ENCODE measurements at regions not wholly inside any gene's neighbourhood (a gene's known extent, or its start where the extent isn't known, plus 50 kb on each side); places are given as distances from the start of the nearest gene placed in this dataset.

DNA sequence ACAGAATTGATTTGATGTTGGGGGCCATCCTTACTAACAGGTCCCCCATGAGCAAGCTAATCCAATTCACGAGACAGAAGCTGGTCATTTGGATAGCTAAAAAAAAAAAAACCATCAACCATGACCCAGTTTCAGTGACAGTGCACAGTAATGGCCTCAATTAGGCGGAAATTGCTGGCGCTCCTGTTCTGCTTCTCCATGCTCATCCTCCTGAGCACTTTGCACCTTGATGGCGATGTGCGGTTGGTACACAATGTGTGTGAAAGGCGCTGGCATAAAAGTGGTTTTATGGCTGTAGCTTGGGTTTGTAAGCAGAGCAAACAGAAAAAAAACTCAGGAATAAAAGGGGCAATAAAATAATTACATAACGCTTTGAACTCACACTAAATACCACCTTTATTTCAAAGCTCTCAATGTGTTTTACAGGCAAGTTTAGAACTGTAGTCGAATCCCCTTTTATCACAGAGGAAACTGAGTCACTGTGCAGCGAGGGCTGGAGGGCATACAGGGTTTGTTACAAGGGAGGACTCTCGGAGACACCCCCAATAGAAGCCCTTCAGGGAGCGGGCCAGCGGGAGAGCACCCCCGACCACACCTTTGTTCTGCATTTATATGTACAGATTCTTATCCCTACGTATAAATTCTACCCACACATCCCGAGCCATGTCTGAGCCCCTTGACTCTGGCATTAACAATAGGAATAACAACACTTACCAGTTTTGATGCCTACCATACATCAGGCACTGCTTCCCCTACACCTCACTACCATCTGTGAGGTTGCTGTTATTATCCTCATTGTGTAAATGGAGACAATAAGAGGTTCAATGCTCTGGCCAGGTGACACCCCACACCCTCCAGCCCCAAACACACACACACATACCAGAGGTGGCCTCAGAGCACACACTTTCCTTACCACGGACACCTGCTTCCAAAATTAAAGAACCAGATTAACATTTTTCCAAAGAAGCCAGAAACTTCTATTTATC lies 213.5 kb upstream of the IRF2BP2 start:
- CTCF ChIA-PET (ENCODE audit: low intra/inter-chr PET ratio, low total read pairs) = no interaction called here
- Histone ChIP-seq H3K79me2 (ENCODE audit: insufficient read depth, low read length) (no peaks in the 10 kb centered on the region), H3K36me3 (replicated peaks in 1 of 2; ENCODE audit: control insufficient read depth in 1 of 2, insufficient read depth in 2 of 2, low read length in 2 of 2) (no peaks in the 10 kb centered on the region), H3K4me3 (replicated peaks in 1 of 3; ENCODE audit: insufficient read depth in 1 of 3, low read depth in 2 of 3, low read length in 3 of 3) (no peak overlapping the region), H3K9ac (ENCODE audit: insufficient read depth, low read depth, low read length) (no peak overlapping the region), H3K27ac (ENCODE audit: extremely low read length, insufficient read depth, low read length) (no peak overlapping the region), H3K4me2 (ENCODE audit: low read depth, low read length) (no peak overlapping the region), H2AFZ (ENCODE audit: low read length) (no peak overlapping the region), H4K20me1 (ENCODE audit: insufficient read depth, low read length) (no peaks in the 10 kb centered on the region), H3K9me3 (ENCODE audit: low read length) (no peaks in the 10 kb centered on the region), H3K4me1 (ENCODE audit: insufficient read depth, low read length) (peaks cover 17% of the 10 kb centered on the region), H3K27me3 (ENCODE audit: control insufficient read depth in 1 of 2, insufficient read depth in 2 of 2, low read length in 2 of 2) (no peaks in the 10 kb centered on the region)
- DNase-seq (ENCODE audit: low spot score) = no peak
- no peak for ATAC-seq
- intact Hi-C loops (cut with micrococcal nuclease; ENCODE audit: unreplicated experiment) = no loop called here
- POLR2A ChIA-PET = no interaction called here
- BruUV-seq (replicated peaks) = no TSS peak
- 93% methylated on average over 16 of the region's 16 CpGs for WGBS (ENCODE audit: low lambda C conversion rate)
- in situ Hi-C loops (cut with HindIII; ENCODE audit: extremely low pct_ligation_motif_present, low pct_unique_long_range_greater_than_20kb) = no loop called here
- no peak for FAIRE-seq
- TF ChIP-seq ZBTB38 (CRISPR knock-in tag; IDR thresholded peaks at IDR 0.05) = peak; percentile 78
- TF ChIP-seq POGZ (CRISPR knock-in tag; IDR thresholded peaks at IDR 0.05) = 0 out of 2 replicates have a peak, but pooled peaks have one; percentile 24
- TF ChIP-seq, protein P1, sequence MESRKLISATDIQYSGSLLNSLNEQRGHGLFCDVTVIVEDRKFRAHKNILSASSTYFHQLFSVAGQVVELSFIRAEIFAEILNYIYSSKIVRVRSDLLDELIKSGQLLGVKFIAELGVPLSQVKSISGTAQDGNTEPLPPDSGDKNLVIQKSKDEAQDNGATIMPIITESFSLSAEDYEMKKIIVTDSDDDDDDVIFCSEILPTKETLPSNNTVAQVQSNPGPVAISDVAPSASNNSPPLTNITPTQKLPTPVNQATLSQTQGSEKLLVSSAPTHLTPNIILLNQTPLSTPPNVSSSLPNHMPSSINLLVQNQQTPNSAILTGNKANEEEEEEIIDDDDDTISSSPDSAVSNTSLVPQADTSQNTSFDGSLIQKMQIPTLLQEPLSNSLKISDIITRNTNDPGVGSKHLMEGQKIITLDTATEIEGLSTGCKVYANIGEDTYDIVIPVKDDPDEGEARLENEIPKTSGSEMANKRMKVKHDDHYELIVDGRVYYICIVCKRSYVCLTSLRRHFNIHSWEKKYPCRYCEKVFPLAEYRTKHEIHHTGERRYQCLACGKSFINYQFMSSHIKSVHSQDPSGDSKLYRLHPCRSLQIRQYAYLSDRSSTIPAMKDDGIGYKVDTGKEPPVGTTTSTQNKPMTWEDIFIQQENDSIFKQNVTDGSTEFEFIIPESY (CRISPR knock-in tag; IDR thresholded peaks at IDR 0.05) = peak; percentile 97
- no peak for TF ChIP-seq KLF13 (CRISPR knock-in tag; IDR thresholded peaks at IDR 0.05)

DNA sequence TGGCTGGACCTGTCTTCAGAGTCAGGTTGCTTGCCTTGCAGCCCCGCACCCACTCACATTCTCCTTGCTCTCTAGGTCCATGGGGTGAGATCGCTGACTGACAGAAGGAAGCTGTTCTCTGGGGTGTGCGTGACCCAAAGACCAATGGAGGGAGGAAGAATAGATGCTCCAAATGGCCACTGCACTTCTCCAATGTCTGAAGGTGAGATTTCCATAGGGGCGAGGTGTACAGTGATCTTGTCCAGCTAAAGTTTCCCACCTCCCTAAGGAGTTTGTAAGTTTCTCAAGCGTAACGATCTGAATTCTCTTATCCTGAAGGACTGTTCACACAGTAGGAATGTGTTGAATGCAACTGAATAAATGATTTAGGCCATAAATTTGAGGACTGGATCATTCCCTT lies 211.9 kb upstream of the IRF2BP2 start:
- Histone ChIP-seq H3K9me3 (ENCODE audit: low read length) (no peaks in the 10 kb centered on the region), H4K20me1 (ENCODE audit: insufficient read depth, low read length) (no peaks in the 10 kb centered on the region), H3K27me3 (ENCODE audit: control insufficient read depth in 1 of 2, insufficient read depth in 2 of 2, low read length in 2 of 2) (no peaks in the 10 kb centered on the region), H3K4me3 (replicated peaks in 1 of 3; ENCODE audit: insufficient read depth in 1 of 3, low read depth in 2 of 3, low read length in 3 of 3) (no peak overlapping the region), H3K4me2 (ENCODE audit: low read depth, low read length) (no peak overlapping the region), H3K79me2 (ENCODE audit: insufficient read depth, low read length) (no peaks in the 10 kb centered on the region), H3K36me3 (replicated peaks in 1 of 2; ENCODE audit: control insufficient read depth in 1 of 2, insufficient read depth in 2 of 2, low read length in 2 of 2) (no peaks in the 10 kb centered on the region), H3K4me1 (ENCODE audit: insufficient read depth, low read length) (peaks cover 29% of the 10 kb centered on the region), H2AFZ (ENCODE audit: low read length) (no peak overlapping the region), H3K27ac (ENCODE audit: extremely low read length, insufficient read depth, low read length) (no peak overlapping the region), H3K9ac (ENCODE audit: insufficient read depth, low read depth, low read length) (no peak overlapping the region)
- ChIA-PET POLR2A (interaction anchor here (1.5 kb wide), 1 partner anchor 41 kb away, joined by 4 read pairs; no protein-coding TSS in a partner anchor), CTCF (ENCODE audit: low intra/inter-chr PET ratio, low total read pairs) (no interaction called here)
- no TSS peak for BruUV-seq (replicated peaks)
- no peak for DNase-seq (ENCODE audit: low spot score)
- intact Hi-C loops (cut with micrococcal nuclease; ENCODE audit: unreplicated experiment) (no loop called here), in situ Hi-C loops (cut with HindIII; ENCODE audit: extremely low pct_ligation_motif_present, low pct_unique_long_range_greater_than_20kb) (no loop called here)
- no peak for FAIRE-seq
- WGBS (ENCODE audit: low lambda C conversion rate) = 100% methylated on average over 6 of the region's 6 CpGs
- no peak for ATAC-seq
- TF ChIP-seq GRHL1 (CRISPR knock-in tag; conservative IDR thresholded peaks at IDR 0.05) = no peak
- TF ChIP-seq, protein P2, sequence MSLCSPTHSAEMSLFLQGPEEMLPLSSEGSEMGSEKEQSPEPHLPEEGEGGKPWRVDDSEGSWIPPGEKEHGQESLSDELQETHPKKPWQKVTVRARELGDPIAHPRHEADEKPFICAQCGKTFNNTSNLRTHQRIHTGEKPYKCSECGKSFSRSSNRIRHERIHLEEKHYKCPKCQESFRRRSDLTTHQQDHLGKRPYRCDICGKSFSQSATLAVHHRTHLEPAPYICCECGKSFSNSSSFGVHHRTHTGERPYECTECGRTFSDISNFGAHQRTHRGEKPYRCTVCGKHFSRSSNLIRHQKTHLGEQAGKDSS (CRISPR knock-in tag; IDR thresholded peaks at IDR 0.05; ENCODE audit: borderline replicate concordance, low read depth) = no peak
